HL-60 (cell line): ENCODE measurements at regions not wholly inside any gene's neighbourhood (a gene's known extent, or its start where the extent isn't known, plus 50 kb on each side); places are given as distances from the start of the nearest gene placed in this dataset.

Experiments
- CTCF ChIP-seq: IDR thresholded peaks from one replicate; pipeline ENCODE4 v1.5.1; 2011; ENCODE audit warnings: low read length, control low read depth, inconsistent platforms; ENCODE audit not compliant: insufficient read depth
- POLR2AphosphoS5 ChIP-seq: IDR thresholded peaks from 2 replicates; pipeline ENCODE4 v1.6.1; 2012; ENCODE audit warnings: low read depth
- REST ChIP-seq: IDR thresholded peaks from 2 replicates; pipeline ENCODE4 v1.6.1; 2012; ENCODE audit warnings: low read depth; ENCODE audit not compliant: insufficient replicate concordance

DNA sequence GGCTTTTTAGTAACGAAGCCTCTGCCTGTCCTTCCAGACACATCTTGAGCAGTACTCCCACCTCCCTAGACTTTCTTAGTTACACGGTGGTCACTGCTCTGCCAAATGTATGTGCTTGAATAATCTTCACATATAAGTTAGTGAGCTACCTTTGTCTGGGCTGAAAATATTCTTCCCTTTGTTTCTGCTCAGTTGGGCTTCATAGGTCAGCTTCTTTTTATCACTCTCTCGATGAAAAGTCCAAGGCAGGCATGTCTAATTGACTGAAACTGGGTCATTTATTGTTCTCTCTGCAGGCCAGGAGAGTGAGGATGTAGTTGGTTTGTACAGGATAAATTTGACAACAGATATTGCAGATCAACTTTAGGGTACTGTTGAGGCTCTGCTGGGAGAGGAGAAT, 636.7 kb upstream of the IGFBP3 start:
- TF ChIP-seq POLR2AphosphoS5 (no peak), CTCF (no peak), REST (no peak)
